Activated T-helper 9 cell treated with anti-CD3 and anti-CD28 coated beads, Interleukin-2, amount 50 U/mL, for 16 hours (primary cell): ENCODE measurements at regions not wholly inside any gene's neighbourhood (a gene's known extent, or its start where the extent isn't known, plus 50 kb on each side); places are given as distances from the start of the nearest gene placed in this dataset.
"Not testable (repeated sequence)": the region's sequence is repeated elsewhere in the genome, so short reads cannot be mapped to it uniquely, and the experiment has no call there.

Source experiments
- DNase-seq: peaks from one replicate; pipeline ENCODE4 v3.0.0-alpha.2; 2020; ENCODE audit warnings: low read depth

DNA sequence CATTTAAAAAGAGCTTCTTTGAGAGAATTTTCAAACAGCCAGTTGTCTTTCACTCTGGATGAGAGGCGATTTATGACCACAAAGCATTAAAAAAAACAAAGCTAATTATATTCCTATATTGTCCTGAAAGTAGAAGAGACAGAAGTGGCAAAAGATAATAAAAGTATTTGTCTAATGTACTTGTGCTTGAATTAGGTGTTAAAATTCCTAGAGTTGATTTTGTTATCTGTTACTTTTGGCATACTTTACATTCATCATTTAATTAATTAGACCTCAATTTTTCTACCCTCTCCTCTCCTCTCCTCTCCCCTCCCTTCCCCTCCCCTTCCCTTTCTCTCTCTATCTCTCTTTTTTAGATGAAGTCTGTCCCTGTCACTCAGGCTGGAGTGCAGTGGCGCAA, 635.1 kb upstream of the ZNF385D start:
- DNase-seq: no peak

DNA sequence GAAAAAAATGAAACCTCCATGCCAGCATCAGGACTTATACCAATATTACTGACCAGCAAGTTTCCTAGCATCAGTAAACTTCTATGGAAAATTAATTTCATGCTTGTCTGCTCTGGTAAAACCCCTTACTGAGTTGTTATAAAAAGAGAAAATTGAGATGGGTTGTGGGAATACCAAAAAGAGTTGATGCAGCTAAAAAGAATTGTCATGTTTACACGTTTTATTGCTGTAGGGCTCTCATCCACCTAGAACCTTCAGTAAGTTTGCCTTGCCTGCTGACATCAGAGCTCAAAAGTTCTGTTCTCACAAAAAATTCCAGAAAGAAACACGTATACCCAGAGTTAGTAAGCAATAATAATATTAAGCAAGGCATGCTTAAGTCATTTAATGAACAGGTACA, 641.3 kb upstream of the ZNF385D start:
- no peak for DNase-seq

DNA sequence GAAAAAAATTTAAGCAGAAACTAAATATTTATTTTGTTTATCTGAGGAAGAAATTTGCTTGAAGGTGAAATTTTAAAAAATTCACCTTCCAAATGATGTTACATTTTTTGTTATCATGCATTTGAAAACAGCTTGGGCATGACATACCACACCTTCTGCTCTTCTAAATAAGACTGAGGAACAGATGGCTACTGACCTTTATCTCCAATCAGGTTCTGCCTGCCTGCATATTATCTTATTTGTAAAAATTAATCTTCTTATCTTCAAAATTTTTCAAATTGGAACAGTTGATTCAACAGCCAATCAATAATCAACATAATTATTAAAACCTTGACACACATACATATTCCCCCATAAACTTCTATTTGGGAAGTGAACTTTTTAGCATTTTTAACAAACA, 641.8 kb upstream of the ZNF385D start:
- no peak for DNase-seq

DNA sequence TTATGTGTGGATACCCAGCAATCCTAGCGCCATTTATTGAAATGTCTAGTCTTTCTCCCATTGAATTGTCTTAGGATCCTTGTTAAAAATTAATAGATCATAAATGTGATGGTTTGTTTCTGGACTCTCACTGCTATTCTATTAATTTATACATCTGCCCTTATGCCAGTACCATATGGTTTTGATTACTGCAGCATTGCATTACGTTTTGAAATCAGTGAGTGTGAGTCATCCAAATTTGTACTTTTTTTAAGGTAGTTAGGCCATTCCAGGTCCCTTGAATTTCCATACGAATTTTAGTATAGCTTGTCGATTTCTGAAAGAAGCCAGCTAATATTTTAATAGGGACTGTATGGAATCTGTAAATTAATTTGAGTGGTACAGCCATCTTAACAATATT, 648.6 kb upstream of the ZNF385D start:
- DNase-seq: no peak

DNA sequence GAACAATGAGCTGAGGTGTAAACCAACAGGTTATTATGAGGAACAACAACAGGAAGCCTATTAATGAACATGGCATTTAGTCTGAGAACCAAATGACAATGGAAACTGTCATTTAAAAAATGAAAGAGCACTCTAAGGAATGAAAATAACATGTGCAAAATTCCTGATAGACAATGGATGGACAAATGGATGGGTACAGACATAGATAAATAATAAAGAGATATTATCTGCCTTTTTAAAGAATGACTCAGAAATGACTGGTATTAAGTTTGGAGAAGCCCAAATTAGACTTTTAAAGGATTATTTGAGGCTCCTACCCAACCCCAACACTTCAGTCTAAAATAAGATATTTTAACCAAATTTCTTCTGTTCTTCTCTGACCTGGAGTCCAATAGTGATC, 650.5 kb upstream of the ZNF385D start:
- DNase-seq: no peak

DNA sequence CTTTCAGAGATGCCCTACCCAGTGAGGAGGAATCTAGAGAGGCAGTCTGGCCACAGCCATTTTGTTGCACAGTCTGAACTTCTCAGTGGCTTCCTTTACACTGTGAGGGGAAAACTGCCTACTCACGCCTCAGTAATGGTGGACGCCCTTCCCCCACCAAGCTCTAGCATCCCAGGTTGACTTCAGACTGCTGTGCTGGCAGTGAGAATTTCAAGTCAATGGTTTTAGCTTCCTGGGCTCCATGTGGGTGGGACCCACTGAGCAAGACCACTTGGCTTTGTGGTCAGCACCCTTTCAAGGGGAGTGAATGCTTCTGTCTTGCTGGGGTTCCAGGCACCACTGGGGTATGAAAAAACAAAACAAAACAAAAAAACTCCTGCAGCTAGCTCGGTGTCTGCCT, 663.2 kb upstream of the ZNF385D start:
- no peak for DNase-seq

DNA sequence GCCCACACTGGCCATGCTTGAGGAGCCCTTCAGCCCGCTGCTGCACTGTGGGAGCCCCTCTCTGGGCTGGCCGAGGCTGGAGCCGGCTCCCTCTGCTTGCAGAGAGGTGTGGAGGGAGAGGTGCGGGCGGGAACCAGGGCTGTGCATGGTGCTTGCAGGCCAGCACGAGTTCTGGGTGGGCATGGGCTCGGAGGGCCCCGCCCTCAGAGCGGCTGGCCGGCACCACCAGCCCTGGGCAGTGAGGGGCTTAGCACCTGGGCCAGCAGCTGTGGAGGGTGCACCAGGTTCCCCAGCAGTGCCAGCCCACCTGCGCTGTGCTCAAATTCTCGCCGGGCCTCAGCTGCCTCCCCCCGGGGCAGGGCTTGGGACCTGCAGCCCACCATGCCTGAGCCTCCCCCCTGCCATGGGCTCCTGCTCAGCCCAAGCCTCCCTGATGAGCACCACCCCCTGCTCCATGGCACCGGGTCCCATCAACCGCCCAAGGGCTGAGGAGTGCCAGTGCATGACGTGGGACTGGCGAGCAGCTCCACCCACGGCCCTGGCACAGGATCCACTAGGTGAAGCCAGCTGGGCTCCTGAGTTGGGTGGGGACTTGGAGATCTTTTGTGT, 665.9 kb upstream of the ZNF385D start:
- DNase-seq: not testable (repeated sequence)

DNA sequence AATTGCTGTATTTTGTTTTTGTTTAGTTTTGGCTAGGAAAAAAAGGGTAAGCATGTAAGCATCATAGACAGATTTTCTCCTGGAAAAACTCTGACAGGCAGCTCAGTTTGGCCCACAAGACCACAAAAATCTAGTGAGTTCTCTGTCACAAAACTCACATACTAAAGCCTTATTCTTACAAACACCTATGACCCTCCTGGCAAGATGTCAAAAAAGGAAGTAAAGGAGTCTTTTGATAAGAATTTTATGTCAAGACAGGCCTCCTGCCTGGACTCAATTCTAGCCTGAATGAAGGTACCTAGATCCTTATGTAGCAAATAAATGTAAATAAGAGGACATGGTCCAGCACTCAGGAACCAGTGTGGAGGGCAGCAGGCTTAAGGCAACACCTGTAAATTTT, 668.3 kb upstream of the ZNF385D start:
- no peak for DNase-seq

DNA sequence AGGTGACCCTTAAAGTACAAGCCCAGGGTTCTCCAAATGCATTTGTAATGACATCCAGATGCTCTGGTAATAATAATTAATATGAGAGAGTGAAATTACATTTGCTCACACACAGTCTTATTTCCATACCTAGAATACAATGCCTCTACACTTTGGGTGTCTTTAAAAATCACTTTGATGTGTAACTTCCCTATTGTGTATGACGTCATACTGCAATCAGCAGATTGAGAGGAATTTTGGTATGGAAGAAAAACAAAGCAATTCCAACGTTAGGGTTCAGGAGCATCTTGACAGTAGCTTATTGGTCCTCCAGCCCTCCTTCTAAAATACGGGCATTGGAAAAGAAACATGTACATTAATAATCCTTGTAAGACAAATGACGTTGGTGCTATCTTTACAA, 670.6 kb upstream of the ZNF385D start:
- no peak for DNase-seq

DNA sequence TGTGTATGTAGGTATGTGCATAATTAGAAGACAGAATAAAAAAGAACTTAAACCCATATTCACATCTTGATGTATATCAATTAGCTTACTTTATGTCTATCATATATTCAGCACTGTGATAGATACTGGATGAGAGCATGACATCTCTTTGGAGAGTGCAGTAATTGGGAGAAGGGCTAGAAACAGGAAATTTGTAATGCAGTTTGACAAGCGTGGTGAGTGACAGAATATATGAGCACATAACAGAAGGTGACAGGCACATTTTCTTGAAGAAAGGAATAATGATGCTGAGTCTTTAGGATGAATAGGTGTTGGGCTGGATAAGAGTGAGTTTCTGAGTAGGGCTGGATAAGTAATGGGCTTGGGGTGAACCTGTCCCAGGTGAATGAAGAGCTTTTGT, 680.3 kb upstream of the ZNF385D start:
- no peak for DNase-seq

DNA sequence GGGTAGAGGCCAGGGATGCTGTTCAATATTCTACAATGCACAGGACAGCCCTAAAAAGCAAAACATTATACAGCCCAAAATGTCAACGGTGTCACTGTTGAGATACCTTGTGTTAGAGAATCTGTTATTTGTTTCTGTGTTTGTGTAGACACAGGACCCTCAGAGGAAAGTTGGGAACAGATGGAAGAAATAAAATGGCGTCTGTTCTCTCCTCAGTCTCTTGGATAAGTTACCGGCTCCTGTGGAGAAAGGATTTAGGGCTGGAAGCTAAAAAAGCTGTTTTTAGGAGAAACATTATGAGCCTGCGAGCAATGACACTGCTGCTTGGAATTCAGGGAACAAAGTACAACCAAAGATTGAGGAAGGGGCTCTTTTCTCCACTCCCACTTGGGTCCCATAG, 688.6 kb upstream of the ZNF385D start:
- no peak for DNase-seq

DNA sequence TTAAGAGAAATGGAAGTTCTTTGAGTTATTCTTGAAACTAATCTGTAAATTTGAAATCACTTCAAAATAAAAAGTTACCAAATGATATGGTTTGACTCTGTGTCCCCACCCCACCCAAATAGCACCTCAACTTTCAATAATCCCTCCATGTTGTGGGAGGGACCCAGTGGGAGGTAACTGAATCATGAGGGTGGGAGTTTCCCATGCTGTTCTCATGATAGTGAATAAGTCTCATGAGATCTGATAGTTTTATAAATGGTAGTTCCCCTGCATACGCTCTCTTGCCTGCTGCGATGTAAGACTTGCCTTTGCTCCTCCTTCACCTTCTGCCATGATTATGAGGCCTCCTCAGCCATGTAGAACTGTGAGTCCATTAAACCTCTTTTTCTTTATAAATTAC, 690.7 kb upstream of the ZNF385D start:
- DNase-seq: no peak

DNA sequence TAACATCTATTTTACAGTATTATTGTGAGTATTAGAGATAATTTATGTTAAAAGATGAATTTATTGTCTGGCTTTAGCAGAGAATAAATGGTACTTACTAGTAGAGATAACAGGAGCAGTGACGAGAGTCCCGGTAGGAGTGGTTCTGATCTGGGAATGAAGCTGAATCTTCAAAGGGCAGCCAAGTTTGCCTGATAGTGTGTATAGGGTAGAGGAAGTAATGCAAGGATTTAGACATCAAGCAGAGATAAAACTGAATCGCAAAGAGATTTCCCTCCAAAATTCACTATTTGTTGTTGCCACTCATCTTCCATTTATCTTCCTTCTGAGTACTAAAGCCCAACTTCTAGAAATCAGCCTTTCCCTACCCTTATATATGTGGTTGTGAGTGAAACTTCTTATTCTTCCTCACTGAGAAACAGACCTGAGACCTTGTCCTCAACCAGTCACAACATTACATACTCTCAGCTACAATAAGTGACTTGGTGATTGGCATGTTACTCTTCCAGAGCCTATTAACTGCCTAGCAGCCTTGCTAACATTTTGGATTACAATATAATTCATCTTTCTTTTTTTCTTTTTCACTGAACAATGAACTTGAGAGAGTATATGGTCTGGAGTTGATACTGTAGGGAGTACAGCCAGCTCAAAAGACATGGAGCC, 692.7 kb upstream of the ZNF385D start:
- DNase-seq: no peak

DNA sequence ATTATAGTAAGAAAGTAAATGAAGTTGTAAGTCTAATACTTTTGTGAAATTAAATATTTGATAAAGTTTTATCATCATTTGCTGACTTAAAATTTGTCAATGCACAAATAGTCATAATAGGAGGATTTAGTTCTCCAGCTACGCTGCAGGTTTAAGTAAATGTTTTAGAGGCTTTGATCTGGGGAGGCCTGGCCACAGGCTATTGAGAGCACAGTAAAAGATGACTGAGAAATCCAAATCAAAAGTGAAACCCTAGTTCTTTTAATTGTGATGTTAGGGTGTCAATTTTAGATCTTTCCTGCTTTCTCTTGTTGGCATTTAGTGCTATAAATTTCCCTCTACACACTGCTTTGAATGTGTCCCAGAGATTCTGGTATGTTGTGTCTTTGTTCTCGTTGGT, 694.3 kb upstream of the ZNF385D start:
- not testable (repeated sequence) for DNase-seq

DNA sequence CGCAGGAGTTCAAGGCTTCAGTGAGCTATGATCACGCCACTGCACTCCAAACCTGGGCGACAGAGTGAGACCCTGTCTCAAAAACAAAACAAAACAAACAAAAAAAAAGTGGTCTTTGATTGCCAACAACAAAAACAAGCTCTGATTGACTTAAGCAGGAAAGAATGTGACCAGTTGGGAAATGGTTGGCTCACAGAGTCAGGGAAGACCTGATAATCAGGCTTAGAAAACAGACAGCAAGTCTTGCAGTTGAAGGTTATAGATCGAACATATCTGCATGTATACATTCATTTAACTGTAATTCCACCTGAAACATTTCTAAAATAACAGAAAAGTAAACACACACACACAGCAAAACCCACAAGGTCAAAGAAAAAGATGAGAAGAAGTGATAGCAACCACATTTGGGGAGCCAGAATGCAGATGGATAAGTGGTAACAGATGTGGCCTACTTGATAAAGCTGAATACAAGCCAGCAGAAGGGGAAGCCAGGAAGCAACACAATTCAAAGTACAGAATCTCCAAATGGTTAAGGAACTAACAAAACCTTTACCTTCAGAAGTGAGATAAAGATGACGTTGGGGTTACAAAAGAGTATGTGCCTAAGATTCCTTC, 699.9 kb upstream of the ZNF385D start:
- DNase-seq: no peak

DNA sequence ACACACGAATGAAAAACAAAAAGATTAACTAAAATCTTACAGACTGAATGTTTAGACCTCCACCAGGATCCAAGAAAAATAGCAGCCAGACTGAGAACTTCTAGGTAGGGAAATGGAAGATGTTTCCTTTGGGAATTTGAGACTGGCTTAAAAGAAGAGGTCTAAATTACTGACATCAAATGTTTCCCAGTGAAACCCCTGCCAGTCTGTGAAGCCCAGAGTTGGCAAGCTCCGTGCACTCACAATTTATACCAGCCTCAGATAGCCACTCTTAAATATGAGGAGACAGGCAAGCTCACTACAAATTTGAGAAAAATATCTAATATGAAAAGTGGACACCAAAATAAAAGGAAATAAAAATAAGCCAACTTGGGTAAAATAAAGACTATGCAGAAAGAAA, 700.5 kb upstream of the ZNF385D start:
- no peak for DNase-seq

DNA sequence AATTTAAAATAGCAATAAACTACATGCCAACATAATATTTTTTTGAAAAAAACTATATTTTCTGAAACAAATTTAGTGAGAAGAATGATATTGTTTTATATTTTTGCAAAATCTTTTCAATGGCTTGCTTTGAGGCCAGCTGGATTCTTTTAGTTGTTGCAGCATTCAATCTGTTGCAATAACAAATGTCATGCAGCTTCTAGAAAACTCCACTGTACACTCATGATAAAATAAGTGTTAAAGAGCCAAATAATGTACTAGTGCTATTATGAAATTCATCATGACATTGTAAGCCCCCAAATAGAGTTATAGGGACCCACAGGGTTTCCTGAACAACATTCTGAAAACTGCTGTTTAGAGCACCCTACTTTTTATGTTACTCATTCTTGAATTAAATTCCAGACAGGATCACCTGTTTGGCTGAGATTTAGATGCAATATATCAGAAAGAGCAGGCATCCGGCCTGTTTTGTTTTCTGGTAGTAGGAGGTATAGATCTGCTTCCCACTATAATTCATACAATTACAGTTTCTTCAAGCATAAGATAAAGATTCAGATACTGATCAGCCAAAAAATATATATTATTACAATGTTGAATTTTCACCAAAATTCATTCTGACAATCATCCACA, 703.0 kb upstream of the ZNF385D start:
- no peak for DNase-seq

DNA sequence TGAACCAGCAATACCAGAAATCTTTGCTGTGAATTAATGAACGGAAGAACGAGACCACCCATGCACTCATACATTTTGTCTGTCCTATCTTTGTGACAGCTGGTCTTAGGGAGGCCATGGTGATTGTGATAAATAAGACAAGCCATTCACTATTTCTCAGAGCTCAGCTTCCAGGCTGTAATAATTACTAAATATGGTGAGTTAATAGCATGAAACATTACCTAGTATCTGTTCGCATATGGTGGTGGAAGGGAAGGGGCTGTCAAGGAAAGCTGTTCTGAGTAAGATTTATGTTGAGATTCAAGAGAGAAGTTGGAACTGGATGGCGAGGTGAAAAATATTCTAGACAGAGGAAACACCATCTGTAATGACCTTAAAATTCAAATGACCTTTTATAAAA, 719.0 kb upstream of the ZNF385D start:
- DNase-seq: no peak

DNA sequence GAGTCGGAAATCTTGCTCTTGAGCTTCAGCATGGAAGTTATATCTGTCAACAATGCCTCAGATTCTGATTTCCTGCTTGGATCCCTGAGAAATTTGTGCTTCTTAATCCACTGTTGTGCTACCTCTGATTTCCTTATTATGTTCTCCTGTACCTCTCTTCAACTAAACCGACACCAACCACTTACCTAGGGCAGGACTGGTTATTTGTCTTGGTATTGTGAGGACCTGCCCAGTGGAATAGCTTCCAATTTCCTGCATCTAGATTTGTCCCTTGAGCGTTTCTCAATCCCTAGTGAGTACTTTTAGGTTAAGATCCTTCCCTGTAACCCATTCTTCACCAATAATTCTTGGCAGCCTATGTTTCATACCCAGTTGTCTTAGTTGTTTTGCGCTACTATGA, 720.5 kb upstream of the ZNF385D start:
- no peak for DNase-seq

DNA sequence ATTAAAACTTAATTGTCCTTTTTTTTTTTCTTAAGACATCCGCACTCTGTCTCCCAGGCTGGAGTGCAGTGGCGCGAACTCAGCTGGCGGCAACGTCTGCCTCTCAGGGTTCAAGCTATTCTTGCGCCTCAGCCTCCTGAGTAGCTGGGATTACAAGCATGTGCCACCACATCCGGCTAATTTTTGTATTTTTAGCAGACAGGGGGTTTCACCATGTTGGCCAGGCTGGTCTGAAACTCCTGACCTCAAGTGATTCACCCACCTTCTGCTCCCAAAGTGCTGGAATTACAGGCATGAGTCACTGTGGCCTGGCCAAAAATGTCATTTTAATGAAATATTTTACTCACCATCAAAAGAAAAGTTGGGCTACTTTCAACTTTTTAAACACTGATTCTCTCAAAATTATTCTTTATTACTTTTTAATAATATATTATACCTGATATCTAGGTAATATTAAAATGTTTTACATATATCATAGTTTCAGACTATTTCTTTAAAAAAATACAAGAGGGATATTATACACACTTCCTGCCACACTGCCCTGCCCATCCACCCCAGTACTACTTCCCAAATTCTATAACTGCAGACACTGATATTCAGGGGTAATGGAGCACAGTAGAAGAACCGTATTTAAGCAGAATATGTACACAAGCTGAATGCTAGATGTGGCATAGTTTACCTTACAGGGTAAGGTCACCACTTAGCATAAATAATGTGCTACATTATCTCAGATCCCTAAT, 723.9 kb upstream of the ZNF385D start:
- no peak for DNase-seq

DNA sequence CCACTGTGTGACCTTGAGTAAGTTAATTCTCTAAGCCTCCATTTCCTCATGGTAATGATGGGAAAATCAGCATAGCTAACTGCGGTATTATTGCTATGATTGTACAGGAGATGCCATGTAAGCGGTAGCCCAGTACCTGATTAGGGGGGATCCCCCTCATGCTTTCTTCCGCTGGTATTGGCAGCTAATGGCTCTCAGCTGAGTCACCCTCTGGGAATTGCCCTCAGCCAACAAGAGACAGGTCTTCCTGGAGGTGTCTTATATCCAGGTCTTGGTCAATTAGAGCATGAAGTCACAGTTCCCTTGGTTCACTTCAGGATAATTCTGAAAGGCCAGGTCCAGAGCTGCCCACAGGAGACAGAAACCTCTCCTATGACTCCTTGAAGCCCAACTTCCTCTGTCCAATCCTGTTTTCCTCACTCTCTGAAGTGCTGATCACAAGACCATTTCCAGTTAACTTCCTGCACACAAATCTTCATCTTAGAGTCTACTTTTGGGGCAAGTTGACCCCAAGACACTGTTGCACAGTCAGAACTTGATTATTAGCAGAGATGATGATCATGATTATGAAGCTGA, 724.7 kb upstream of the ZNF385D start:
- no peak for DNase-seq

DNA sequence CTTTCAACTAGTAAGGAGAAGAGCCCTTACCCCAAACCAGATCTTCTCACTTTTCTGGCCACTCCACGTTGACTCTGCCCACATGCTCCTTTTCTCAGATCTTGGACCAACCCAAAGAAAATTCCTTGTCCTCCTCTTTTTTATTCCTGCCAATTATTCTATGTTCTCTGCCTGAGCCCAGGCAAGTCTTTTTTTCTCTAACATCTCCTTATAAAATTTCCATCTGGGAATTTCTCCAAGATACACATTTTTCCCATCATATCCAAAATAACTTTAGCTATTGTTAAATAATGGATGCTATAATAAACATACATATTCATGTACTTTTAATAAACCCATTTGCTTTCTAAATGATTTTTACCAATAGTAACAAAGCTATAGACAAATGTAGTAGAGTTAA, 726.0 kb upstream of the ZNF385D start:
- DNase-seq: no peak
